Thoracic aorta (tissue), 2 donors: ENCODE measurements at regions not wholly inside any gene's neighbourhood (a gene's known extent, or its start where the extent isn't known, plus 50 kb on each side); places are given as distances from the start of the nearest gene placed in this dataset.

Source experiments
- ATAC-seq: fragments of 150-250 bp; one replicate; pipeline ENCODE4 v1.8.0; 2017; ENCODE audit warnings: low read depth; ENCODE audit not compliant: insufficient number of reproducible peaks, low FRiP score
- DNase-seq: peaks from one replicate; pipeline ENCODE4 v3.0.0-alpha.2; 2020; ENCODE audit warnings: low spot score
- H3K27ac ChIP-seq, 2 donors: fragments of 200-600 bp; sonication (generic); 1 replicate in 1 of 2; 2 replicates in 1 of 2; pipeline ENCODE4 v1.5.1; 2016; ENCODE audit warnings: mild to moderate bottlenecking in 2 of 2, moderate library complexity in 2 of 2
- H3K27me3 ChIP-seq: fragments of 200-600 bp; sonication (generic); replicated peaks from 2 replicates; pipeline ENCODE4 v1.6.0; 2016; ENCODE audit warnings: mild to moderate bottlenecking; ENCODE audit not compliant: insufficient read depth
- H3K36me3 ChIP-seq: fragments of 200-600 bp; sonication (generic); one replicate; pipeline ENCODE4 v1.5.1; 2016
- H3K4me1 ChIP-seq, 2 donors: fragments of 200-600 bp; sonication (generic); 1 replicate in 1 of 2; 2 replicates in 1 of 2; pipeline versions ENCODE4 v1.5.1 to v1.6.0; 2016; ENCODE audit warnings: low read depth in 2 of 2, mild to moderate bottlenecking in 1 of 2; ENCODE audit not compliant: control insufficient read depth in 1 of 2
- H3K4me3 ChIP-seq: fragments of 200-600 bp; sonication (generic); 2 replicates; pipeline ENCODE4 v1.5.1; 2016; ENCODE audit warnings: mild to moderate bottlenecking
- H3K9me3 ChIP-seq: fragments of 200-600 bp; sonication (generic); 2 replicates; pipeline ENCODE4 v1.5.1; 2016
- CTCF ChIP-seq: fragments of 200-600 bp; sonication (generic); IDR thresholded peaks from one replicate; pipeline ENCODE4 v1.5.1; 2019; ENCODE audit warnings: antibody characterized with exemption

GRCh38 chr10:83835945-83836745 lies 303.2 kb upstream of the GHITM start:
- H3K9me3 ChIP-seq: no peaks in the 10 kb centered on the region
- DNase-seq (no peak), ATAC-seq (no peak)
- no peaks in the 10 kb centered on the region for H3K27me3 ChIP-seq
- TF ChIP-seq CTCF: no peak
- no peak overlapping the region for H3K27ac ChIP-seq
- no peaks in the 10 kb centered on the region for H3K4me1 ChIP-seq
- H3K36me3 ChIP-seq: no peaks in the 10 kb centered on the region
- no peak overlapping the region for H3K4me3 ChIP-seq

- no peak overlapping the region for H3K27ac ChIP-seq
- ATAC-seq (no peak), DNase-seq (no peak)
- H3K36me3 ChIP-seq: no peaks in the 10 kb centered on the region
- H3K27me3 ChIP-seq: no peaks in the 10 kb centered on the region
- no peak overlapping the region for H3K4me3 ChIP-seq
- no peaks in the 10 kb centered on the region for H3K4me1 ChIP-seq
- TF ChIP-seq CTCF: no peak
- H3K9me3 ChIP-seq: no peaks in the 10 kb centered on the region
Observed at GRCh38 chr10:83848677-83849076, 290.6 kb upstream of the GHITM start.

GRCh38 chr10:83849150-83849549 lies 290.2 kb upstream of the GHITM start:
- Histone ChIP-seq H3K27me3 (no peaks in the 10 kb centered on the region), H3K27ac (no peak overlapping the region), H3K9me3 (no peaks in the 10 kb centered on the region), H3K36me3 (no peaks in the 10 kb centered on the region), H3K4me3 (no peak overlapping the region), H3K4me1 (no peaks in the 10 kb centered on the region)
- ATAC-seq (no peak), DNase-seq (no peak)
- TF ChIP-seq CTCF: no peak

- no peaks in the 10 kb centered on the region for H3K4me1 ChIP-seq
- no peaks in the 10 kb centered on the region for H3K36me3 ChIP-seq
- H3K27ac ChIP-seq: no peak overlapping the region
- TF ChIP-seq CTCF: no peak
- no peak for DNase-seq
- no peak for ATAC-seq
- H3K9me3 ChIP-seq: no peaks in the 10 kb centered on the region
- H3K4me3 ChIP-seq: no peak overlapping the region
- H3K27me3 ChIP-seq: no peaks in the 10 kb centered on the region
Observed at GRCh38 chr10:83852146-83852545, 287.2 kb upstream of the GHITM start.

- ATAC-seq (no peak), DNase-seq (no peak)
- no peaks in the 10 kb centered on the region for H3K27me3 ChIP-seq
- no peak for TF ChIP-seq CTCF
- no peak overlapping the region for H3K4me3 ChIP-seq
- H3K9me3 ChIP-seq: no peaks in the 10 kb centered on the region
- H3K36me3 ChIP-seq: no peaks in the 10 kb centered on the region
- H3K4me1 ChIP-seq: no peaks in the 10 kb centered on the region
- H3K27ac ChIP-seq: no peak overlapping the region
Observed at GRCh38 chr10:83862723-83863122, 276.6 kb upstream of the GHITM start.
